ENCODE measurements at regions not wholly inside any gene's neighbourhood (a gene's known extent, or its start where the extent isn't known, plus 50 kb on each side); places are given as distances from the start of the nearest gene placed in this dataset.

GRCh38 chr20:37596890-37597536 lies 69.3 kb upstream of the BLCAP start:
- peak; percentile 22 for DNase-seq

- DNase-seq, result no peak
These were observed 68.5 kb upstream of the BLCAP start for GRCh38 chr20:37596168-37596567.

DNA sequence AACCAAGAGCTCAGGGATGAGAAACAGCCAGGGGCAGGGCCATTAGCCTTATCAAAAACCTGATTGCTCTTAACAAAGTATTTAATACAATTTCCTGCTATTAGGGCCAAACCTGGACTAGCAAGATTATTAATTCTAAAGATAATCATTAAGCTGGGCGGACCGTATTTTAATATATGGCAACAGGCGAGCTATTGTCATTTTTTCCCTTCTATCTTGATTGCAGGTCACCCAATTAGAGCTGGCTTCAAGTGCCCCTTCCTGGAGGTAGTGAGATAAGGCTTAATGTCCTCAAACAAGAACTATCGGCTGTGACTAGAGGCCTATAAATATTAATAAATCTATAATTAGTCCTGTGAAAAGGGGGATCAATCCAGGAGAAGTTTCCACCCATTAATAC lies 66.0 kb upstream of the BLCAP start:
- no peak for DNase-seq

GRCh38 chr20:37590938-37591490 lies 63.3 kb upstream of the BLCAP start:
- DNase-seq, result no peak

DNA sequence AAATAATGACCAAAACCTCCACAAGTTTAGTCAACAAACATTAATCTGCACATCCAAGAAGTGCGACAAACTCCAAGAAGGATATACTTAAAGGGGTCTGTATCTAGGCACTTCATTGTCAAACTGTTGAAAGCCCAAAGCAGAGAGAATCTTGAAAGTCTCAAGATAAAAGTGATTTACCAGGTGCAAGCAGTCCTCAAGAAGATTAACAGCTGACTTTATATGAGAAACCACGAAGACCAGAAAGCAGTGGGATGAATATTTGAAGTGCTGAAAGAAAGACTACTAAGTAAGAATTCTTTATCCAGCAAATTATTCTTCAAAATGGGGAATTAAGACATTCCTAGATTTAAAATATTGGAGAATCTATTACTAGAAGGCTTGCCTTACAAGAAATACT lies 58.4 kb upstream of the BLCAP start:
- DNase-seq, result no peak

DNA sequence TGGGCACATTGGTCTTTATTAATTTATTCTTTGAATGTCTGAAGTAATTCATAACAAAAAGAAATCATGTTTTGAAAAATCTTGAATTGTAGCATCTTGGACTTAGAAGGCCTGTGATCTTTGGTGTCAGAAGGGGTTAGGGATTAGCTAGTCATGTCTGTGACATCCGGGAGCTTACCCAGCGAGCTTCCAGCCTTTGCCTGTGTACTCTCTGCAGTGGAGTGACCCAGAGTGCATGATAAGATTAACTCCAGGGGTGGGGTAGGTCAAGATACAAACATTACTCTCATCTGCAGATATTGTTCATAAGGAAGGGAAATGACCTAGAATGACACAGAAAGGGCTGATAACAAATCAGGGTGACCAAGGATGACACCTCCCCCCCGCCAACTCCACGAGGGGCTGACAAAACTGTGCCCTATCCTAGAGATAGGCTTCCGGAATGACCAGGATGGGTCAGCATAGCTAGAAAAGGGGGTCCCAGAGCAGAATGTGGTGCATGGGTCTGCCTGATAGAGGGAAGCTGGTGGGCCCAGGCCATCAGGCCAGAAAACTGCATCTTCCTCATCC lies 56.6 kb upstream of the BLCAP start:
- peak; percentile 23 for DNase-seq

- no peak for DNase-seq
These were observed 53.6 kb upstream of the BLCAP start for GRCh38 chr20:37581246-37581645.

DNA sequence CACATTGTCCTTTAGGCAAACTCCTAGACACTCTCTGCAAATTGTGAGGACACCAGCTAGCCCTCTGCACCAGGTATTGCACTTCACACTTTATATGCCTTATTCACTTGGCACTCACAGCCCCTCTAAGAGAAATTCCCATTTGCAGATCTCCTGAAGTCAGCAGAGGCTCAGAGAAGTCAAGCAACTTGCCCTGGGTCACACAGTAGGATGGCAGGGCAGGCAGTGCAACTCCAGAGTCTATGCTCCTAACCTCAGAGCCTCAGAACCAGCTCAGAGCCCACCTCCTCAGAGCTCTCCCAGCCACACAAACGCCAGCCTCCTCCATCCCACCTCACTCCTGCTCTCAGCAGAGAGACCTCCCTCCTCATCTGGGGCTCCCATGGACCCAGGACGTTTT lies 52.4 kb upstream of the BLCAP start:
- DNase-seq, result no peak

DNA sequence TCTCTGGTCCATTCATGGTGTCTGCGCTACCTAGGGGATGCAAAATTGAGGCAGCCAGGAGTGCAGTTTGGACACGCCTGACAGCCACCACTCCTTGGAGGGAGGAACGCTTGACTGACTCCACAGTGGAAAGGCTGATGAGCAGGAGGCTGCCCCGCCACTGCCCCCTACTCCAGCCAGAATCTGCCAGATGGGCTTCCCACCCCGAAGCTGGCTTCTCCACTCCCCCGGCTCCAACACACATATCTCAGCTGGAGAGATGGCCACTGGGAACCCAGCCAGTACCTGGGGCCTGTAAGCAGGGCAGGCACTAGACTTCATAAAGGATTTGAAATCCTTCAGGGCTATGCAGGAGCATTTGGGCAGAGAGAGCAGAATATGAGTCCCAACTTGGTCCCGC lies 51.4 kb upstream of the BLCAP start:
- no peak for DNase-seq

GRCh38 chr20:37577981-37578380 lies 50.3 kb upstream of the BLCAP start:
- DNase-seq, result no peak
